Kidney (tissue), 13 donors: ENCODE measurements at regions not wholly inside any gene's neighbourhood (a gene's known extent, or its start where the extent isn't known, plus 50 kb on each side); places are given as distances from the start of the nearest gene placed in this dataset.

ENCODE experiments used
- DNase-seq, 5 donors: peaks; one replicate each; pipeline ENCODE4 v3.0.0-alpha.2; 2013 to 2020
- FAIRE-seq: peaks from 2 replicates; lab custom pipeline; 2012; peaks lifted over from hg19 to GRCh38; lab: Jason Lieb, UNC
- H3K27ac ChIP-seq, 2 donors: one replicate each; pipeline ENCODE4 v1.7.0; 2013; ENCODE audit warnings: low read depth in 2 of 2, low read length in 2 of 2, inconsistent platforms in 1 of 2
- H3K27me3 ChIP-seq: one replicate; pipeline ENCODE4 v1.7.1; 2013; ENCODE audit warnings: low read length, inconsistent platforms; ENCODE audit not compliant: control insufficient read depth, insufficient read depth
- H3K36me3 ChIP-seq, 3 donors: one replicate each; pipeline versions ENCODE4 v1.7.0 to v1.7.1; 2013; ENCODE audit warnings: low read length in 3 of 3, control low read depth in 1 of 3, inconsistent platforms in 1 of 3; ENCODE audit not compliant: insufficient read depth in 3 of 3, control insufficient read depth in 2 of 3
- H3K4me1 ChIP-seq, 3 donors: one replicate each; pipeline versions ENCODE4 v1.7.0 to v1.7.1; 2013; ENCODE audit warnings: low read length in 3 of 3, inconsistent platforms in 1 of 3, low read depth in 1 of 3; ENCODE audit not compliant: control insufficient read depth in 2 of 3, insufficient read depth in 2 of 3
- H3K4me3 ChIP-seq, 3 donors: one replicate each; pipeline versions ENCODE4 v1.7.0 to v1.8.1; 2013; ENCODE audit warnings: low read length in 3 of 3, control low read depth in 1 of 3, inconsistent platforms in 1 of 3
- H3K9ac ChIP-seq, 3 donors: one replicate each; pipeline versions ENCODE4 v1.7.0 to v1.7.1; 2013; ENCODE audit warnings: low read length in 3 of 3, control low read depth in 1 of 3, inconsistent platforms in 1 of 3
- H3K9me3 ChIP-seq, 3 donors: one replicate each; pipeline versions ENCODE4 v1.7.0 to v1.7.1; 2013; ENCODE audit warnings: low read length in 3 of 3, control low read depth in 1 of 3, inconsistent platforms in 1 of 3; ENCODE audit not compliant: control insufficient read depth in 2 of 3, insufficient read depth in 1 of 3
- intact Hi-C: fragments of 100-400 bp; cut with DNase I; formaldehyde crosslinking; loops from one replicate; pipeline ENCODE4 v1.11.1; 2022
- TF ChIP-seq, protein P1 (sequence below): IDR thresholded peaks from 3 replicates; pipeline ENCODE4 v1.5.1; 2012; ENCODE audit warnings: mild to moderate bottlenecking, moderate library complexity, borderline replicate concordance; ENCODE audit not compliant: insufficient read depth; ENCODE audit errors: extremely low read depth
- donor health status: control.
- donor health status: control.
- donor health status: control.
- donor health status: control.
- donor health status: control.
- donor health status: DM: yes; HTN: yes; CAD: no.
- donor health status: Normal renal cell carcinoma (clear cell type).

- Histone ChIP-seq H3K27ac (no peak overlapping the region), H3K36me3 (no peaks in the 10 kb centered on the region), H3K27me3 (no peaks in the 10 kb centered on the region), H3K4me3 (no peak overlapping the region), H3K9ac (no peak overlapping the region), H3K9me3 (no peaks in the 10 kb centered on the region), H3K4me1 (no peaks in the 10 kb centered on the region)
- intact Hi-C loops, result no loop called here
- DNase-seq (no peak), FAIRE-seq (no peak)
- TF ChIP-seq, protein P1, sequence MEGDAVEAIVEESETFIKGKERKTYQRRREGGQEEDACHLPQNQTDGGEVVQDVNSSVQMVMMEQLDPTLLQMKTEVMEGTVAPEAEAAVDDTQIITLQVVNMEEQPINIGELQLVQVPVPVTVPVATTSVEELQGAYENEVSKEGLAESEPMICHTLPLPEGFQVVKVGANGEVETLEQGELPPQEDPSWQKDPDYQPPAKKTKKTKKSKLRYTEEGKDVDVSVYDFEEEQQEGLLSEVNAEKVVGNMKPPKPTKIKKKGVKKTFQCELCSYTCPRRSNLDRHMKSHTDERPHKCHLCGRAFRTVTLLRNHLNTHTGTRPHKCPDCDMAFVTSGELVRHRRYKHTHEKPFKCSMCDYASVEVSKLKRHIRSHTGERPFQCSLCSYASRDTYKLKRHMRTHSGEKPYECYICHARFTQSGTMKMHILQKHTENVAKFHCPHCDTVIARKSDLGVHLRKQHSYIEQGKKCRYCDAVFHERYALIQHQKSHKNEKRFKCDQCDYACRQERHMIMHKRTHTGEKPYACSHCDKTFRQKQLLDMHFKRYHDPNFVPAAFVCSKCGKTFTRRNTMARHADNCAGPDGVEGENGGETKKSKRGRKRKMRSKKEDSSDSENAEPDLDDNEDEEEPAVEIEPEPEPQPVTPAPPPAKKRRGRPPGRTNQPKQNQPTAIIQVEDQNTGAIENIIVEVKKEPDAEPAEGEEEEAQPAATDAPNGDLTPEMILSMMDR, result no peak
Measured at GRCh38 chr6:144697801-144698200, 412.7 kb downstream of the UTRN start.

- no peak for FAIRE-seq
- H3K27ac ChIP-seq, result no peak overlapping the region
- TF ChIP-seq, protein P1, result no peak
Measured at GRCh38 chr6:144702781-144703180, 417.6 kb downstream of the UTRN start.

GRCh38 chr6:144710207-144710606, 425.1 kb downstream of the UTRN start:
- H3K27ac ChIP-seq, result no peak overlapping the region
- no peaks in the 10 kb centered on the region for H3K9me3 ChIP-seq
- no peak overlapping the region for H3K4me3 ChIP-seq
- DNase-seq, result no peak
- H3K36me3 ChIP-seq, result peaks cover 0 to 3% (median 0%) of the 10 kb centered on the region in 3 donors
- no peak for FAIRE-seq
- intact Hi-C loops, result no loop called here
- no peaks in the 10 kb centered on the region for H3K27me3 ChIP-seq
- H3K4me1 ChIP-seq, result no peaks in the 10 kb centered on the region
- no peak overlapping the region for H3K9ac ChIP-seq
- TF ChIP-seq, protein P1, result no peak

More at GRCh38 chr6:144702781-144703180, 417.6 kb downstream of the UTRN start:
- intact Hi-C loops, result no loop called here
- Histone ChIP-seq H3K4me1 (no peaks in the 10 kb centered on the region), H3K4me3 (no peak overlapping the region), H3K36me3 (peaks cover 2 to 4% (median 2%) of the 10 kb centered on the region in 3 donors), H3K9ac (no peak overlapping the region), H3K9me3 (no peaks in the 10 kb centered on the region), H3K27me3 (no peaks in the 10 kb centered on the region)
- no peak for DNase-seq

DNA sequence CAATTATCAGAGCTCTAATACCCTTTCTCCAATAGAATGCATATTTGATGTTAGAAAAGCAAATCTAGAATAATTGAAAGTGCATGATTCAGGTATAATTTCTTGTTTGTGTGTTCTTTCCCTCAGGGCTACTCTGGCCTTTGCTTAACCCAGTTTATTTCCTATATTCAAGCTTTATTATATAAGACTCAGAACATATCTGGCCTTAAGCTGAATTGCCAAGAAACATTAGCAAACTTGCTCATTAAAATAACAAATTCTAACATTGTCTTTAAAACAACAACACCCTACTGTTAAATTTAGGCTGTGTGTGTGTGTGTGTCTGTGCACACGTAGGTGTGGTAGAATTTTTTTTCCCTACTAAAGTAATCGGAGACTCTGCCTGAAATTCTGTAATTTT, 426.5 kb downstream of the UTRN start:
- TF ChIP-seq, protein P1, result no peak
- Histone ChIP-seq H3K36me3 (no peaks in the 10 kb centered on the region), H3K4me3 (no peak overlapping the region), H3K27ac (no peak overlapping the region), H3K27me3 (no peaks in the 10 kb centered on the region), H3K4me1 (no peaks in the 10 kb centered on the region), H3K9me3 (no peaks in the 10 kb centered on the region), H3K9ac (no peak overlapping the region)
- FAIRE-seq (no peak), DNase-seq (no peak)
- intact Hi-C loops, result no loop called here
